GM21737 (cell line): ENCODE measurements at regions not wholly inside any gene's neighbourhood (a gene's known extent, or its start where the extent isn't known, plus 50 kb on each side); places are given as distances from the start of the nearest gene placed in this dataset.
"Not testable (repeated sequence)": the region's sequence is repeated elsewhere in the genome, so short reads cannot be mapped to it uniquely, and the experiment has no call there.

ENCODE experiments used
- ATAC-seq: cut with Tn5 transposase; IDR thresholded peaks from one replicate; pipeline ENCODE4 v1.9.1; 2021; ENCODE audit warnings: mild to moderate bottlenecking, moderate library complexity; ENCODE audit not compliant: unreplicated experiment

DNA sequence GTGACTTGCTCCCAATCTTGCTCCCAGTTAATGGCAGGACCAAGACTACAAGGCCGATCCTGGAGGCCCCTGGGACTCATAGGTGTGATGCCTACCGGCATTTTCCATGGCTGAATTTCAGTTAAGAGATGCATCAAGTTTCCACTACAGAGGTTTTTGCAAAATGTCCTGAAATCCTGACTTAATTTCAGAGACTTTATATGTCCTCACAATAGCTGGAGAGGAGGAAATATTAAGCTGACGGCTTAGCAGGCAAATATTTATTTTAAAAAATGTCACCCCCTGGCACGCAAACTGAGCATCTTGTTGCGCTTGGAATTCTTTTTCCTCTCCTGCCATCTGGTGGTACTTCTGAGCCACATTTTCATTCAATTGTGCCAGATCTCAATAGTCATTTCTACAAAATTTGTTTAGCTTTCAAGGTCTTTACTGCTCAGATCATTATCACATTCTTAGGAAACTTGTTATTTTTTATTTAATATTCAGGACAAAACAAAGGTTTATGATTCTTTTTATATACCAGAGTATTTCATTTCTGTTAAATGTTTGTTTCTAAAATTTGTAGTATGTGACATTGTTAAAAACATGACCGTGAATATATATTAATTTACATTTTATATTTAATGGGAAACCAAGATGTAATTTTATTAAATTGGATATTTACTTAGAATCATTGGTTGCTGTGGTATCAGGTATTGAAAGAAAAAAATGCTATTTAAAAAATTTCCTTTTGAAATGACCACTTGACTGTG is 189.2 kb upstream of the THRB start:
- no peak for ATAC-seq

DNA sequence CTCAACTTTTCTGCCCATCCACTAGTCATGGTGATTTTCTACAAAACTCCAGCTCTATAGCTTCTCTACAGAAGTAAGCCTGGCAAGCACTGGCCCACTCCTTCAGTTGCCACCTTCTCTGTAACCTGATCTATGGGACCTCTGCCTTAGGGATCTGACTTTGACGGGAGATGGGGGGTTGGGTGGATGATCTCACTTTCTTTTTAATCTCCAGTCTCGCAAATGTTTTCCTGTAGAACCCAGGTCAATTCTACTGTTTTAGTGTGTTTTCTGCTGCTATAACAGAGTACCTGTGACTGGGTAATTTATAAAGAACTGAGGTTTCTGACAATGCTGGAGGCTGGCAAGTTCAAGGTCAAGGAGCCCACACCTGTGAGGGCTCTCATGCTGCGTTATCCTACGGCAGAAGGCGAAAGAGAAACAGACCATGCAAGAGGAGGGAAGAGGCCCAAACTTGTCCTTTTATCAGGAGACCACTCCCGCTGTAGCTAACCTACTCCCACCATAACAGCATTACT is 189.9 kb upstream of the THRB start:
- ATAC-seq = no peak

DNA sequence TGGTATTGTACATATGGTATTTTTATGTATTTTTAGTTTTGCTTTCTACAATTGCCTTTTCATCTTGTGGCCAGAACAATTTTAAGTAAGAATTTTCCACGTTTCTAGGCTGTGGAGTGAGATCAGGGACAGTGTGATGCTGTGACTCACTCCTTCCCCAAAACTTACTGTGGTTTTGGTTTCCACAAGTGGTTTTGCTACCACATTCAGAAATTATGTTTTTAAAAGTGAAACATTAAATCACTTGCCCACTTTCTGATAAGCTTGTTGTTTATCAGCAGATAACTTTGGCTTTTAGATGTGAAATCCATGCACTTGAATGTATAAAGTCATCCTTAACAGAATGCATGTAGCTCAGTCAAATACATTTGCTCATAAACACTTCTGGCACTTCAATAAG is 192.2 kb upstream of the THRB start:
- ATAC-seq = no peak

DNA sequence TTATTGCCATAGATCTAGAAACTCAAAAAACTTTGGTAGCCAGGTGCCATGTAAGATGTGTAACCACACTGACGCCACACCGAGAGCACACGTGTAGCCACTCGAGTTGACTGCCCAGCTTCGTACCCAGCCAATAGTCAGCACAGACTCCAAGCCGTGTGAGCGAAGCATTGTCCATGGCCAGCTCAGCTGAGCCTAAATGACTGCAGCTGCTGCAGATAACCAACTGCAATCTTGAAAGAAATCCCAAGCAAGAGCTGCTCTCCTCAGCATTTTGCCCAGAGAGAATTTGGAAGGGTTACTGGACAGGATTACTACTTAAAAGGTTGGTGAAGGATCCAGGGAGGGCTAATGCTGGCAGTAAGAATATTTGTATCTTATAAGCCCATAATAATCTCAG is 193.0 kb upstream of the THRB start:
- no peak for ATAC-seq

DNA sequence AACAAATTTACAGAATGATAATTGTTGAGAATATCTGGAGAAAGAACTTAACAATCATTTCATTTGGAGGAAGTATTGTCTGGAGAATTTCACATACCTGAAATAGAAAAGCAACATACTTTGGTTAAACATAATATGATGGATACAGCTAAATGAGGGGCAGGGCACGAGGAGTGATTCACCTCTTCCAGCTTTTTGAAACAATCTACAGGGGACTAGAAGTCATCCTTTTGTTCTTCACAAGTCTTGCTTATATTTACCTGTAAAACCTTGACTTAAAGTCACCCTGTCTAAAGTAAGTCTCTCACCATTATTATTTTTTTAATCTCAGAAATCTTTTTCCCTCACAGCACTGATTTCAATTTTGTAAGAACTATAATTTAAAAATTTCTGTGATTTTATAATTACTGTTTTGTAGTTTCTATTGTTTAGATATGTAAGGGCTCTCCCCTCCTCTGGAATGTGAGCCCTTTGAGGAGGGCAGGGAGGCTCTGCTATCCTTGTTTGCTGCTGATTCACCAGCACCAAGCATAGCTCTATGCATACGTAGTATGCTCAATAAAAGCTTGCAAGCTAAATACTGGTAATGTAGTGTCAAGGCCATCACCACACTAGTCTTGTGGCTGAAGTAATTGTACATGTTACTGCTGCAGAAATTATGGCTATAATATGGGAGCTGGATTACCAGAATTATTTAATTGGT is 193.9 kb upstream of the THRB start:
- no peak for ATAC-seq

DNA sequence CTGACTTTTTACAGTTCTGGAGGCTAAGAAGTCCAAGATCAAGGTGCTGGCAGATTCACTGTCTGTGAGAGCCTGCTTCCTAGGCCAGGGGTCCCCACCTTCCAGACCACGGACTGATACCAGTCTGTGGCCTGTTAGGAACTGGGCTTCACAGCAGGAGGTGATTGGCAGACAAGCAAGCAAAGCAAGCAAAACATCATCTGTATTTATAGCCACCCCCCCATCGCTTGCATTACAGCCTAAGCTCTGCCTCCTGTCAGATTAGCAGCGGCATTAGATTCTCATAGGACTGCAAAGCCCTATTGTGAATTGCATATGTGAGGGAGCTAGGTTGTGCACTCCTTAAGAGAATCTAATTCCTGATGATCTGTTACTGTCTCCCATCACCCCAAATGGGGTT is 194.7 kb upstream of the THRB start:
- no peak for ATAC-seq

DNA sequence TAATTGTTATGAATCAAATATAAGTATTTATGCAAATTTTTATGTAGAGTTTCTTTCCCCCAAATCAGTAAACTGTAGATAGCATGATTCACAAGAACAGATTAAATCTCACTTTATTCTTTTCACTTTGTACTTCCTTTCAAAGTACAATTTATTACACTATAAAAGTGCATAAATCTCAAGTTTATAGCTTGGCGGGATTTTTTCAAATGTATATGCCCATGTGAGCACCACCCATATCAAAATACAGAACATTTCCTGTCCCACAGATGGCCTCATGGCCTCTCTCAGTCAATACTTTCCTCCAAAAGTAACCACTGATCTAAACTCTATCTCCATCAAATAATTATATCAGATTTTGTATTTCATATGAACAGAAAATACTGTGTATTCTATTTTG is 196.1 kb upstream of the THRB start:
- ATAC-seq = no peak

DNA sequence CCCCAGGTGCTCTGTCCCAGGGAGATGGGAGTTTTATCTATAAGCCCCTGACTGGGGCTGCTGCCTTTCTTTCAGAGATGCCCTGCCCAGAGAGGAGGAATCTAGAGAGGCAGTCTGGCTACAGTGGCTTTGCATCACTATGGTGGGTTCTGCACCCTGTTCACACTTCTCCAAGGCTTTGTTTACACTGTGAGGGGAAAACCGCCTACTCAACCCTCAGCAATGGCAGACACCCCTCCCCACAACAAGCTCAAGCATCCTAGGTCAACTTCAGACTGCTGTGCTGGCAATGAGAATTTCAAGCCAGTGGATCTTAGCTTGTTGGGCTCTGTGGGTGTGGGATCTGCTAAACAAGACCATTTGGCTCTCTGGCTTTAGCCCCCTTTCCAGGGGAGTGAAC is 204.4 kb upstream of the THRB start:
- not testable (repeated sequence) for ATAC-seq

DNA sequence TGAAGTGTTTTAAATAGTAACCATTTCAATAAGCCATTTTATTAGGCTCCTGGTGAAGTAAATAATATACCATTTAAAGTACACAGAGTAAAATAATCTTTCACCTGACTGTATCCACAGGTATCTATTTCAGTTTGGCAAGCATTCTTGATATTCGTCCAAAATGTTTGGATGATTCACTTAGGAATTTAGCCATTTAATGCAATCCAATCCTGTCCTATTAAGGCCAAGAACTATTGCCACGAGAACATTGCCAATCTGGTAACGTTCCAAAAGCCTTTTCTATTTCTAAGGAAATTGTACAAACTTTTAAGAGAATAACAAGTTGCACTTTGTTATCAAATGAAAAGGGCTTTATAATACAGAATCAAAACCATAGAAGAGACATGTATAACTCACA is 209.8 kb upstream of the THRB start:
- ATAC-seq = no peak

DNA sequence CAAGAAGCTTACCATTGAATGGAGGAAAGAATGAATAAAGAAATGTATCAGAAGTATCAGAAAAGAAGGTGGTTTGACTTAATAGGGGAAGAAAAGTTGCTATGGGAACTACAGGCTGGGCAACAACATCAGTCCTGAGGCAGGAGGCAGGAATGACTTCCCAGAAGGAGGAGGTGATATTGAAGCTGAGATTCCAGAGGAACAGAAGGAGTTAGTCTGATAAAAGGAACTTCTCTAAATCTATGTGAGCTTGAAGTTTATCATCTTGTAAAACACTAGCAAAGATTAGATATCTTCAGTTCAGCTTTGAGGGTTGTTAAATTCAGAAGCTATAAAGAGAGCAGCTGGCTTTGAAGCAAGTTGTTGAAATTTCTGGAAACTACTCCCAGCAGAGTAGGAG is 213.3 kb upstream of the THRB start:
- no peak for ATAC-seq

DNA sequence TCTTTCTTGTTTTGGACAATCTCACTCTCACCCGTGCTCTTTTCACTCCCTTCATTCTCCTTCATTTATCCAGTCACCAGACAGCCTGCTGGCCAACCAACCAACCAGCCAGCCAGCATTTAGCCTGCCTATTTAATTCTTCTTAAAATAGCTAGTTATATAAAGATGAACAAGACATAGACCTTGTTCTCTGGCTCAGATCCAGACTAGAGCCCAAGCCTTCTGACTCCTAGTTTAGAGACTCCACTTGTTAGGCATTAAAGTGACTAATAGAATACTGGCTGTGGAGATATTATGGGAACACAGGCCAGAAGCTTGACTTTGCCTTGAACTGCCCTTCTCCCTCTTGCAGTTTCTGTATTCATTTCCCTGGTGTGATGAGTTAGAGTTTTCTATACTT is 215.3 kb upstream of the THRB start:
- ATAC-seq = no peak

DNA sequence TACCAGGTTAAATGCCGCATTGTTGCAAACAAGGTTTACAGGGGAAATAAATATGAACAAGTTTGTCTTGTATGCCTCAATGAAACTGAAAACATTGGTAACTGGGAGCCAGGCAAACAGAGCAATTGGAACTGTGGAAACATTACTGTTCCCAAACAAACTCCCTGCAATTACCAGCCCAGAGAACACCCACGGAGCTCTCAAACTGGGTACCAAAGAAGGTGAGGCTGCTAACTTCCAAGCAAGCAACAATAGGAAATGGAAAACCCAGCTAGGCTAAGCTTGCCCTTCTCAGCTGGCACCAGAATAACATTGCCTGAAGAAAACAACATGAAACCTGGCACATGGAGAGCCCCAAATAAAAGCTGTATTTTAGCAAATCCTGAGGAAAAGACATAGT is 218.9 kb upstream of the THRB start:
- no peak for ATAC-seq

DNA sequence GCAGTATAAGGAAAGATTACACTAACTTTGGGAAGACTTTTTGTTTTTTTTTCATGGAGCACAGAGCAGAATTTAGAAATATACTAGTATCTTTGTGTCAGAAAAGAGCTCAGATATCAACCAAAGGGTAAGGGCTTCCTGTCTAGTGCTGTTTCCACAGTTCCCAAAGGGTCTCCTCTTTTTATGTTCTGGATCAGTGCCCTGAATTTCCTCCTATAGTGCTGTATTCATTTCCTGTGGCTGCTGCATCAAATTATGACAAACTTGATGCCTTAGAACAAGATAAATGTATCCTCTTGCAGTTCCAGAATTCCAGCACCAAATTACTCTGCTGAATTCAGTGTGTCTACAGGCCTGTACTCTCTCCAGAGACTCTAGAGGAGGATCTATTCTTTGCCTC is 219.8 kb upstream of the THRB start:
- no peak for ATAC-seq

DNA sequence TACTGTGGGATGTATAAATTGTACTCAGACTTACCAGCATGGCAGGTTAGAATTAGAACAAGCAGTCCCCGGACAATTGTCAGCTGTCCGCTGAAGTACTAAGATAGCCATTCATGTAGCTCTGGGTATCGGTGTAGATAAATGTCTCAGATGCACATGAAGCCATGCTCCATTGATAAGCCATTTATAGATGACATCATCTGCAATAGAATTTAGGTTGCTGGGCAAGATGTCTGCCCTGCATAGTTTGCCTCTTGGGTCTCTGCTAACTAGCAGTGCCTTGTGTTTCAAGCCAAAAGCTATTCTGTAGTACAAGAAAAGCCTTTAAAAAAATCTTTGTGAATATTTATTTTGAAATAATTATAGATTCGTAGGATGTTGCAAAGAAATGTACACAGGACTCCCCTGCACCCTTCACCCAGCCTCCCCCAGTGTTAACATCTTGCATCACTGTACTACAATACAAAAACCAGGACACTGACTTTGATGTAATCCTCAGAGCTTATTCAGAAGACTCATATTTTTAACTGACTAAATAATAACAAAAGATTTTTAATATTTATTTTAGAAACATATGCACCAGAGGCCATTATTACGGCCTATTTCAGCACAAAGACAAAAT is 220.6 kb upstream of the THRB start:
- ATAC-seq = no peak

DNA sequence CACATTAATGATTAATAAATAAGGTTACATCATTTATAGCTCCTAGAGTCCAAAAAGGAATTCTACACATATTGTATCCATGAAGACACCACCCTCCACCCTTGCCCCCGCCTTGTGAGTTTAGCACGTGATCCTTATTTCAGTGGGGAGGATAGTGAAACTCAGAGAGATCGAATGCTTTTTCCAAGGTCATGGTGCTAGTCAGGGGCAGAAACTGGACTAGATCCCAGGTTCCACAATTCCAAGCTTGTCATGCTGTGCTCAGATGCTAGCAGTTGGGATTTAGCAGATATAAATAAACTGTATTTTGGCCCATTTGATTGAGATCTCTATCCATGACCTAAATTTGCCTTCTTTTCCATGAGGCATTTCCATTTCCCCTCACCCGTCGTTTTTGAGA is 227.4 kb upstream of the THRB start:
- ATAC-seq = no peak

DNA sequence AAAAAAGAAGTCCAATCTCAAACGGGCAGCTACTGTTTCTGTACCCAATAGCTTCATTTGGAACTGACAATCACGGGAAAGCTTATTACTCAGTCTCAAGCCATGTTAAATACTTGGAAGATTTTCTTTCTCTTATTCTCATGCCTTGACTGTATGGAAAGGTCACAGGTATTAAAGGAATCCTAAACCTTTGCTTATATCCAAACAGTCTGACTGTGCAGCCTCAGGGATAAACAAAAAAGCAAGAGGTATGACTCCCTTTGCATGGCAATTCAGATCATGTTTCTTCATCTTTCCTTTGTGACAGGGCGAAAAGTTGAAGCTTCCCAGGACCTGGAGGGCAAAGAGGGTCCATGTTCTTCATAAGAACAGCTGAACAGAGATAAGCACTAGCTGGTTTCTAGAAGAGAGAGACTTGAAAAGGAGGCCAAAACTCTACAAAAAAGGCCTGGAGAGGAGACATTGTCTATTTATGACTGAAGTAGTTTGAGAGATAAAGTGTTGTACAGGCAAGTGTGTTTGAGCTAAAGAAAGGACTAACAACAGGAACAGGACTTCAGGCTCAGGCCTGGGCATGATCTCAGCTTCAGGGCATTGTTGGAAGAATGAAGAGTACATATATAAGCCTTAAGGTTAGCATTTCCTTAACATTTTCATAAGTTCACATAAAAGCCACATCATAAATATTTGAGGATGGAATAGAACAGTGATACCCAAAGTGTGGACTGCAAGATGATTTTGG is 231.0 kb upstream of the THRB start:
- no peak for ATAC-seq

DNA sequence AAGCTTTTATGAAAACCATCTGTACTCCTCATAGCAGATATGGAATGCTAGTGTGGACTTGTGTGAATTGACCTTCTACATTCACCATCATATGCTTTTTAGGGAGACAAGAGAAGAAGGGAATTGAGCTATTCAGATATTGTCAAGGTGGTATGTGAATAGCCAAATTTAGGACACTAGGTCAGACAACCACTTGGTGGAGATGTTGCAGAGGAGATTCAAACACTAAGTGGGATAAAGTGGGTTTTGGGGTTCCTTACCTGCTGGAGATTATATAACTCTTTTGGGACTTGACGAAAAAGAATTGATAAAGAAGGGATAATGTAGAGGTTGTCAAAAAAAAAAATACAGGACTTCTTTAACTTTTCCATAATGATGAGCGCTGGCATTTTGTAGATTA is 231.8 kb upstream of the THRB start:
- no peak for ATAC-seq

DNA sequence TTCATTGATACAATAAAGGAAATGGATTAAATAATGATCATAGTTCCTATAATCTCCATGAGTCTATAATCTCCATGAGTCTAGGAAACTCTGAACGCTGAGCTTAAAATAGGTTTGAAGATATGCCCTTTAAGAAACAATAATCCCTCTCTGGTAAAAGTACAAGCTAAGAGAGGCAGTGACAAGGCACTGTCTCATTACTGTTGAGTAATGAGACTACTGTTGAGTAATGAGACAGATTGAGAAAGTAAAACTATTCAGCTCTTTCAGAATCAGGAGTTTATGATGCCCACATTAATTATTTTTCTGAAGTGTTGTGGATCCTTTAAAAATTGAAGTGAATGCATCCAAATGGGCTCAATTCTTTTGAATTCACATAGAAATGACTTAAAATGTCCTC is 235.5 kb upstream of the THRB start:
- no peak for ATAC-seq

DNA sequence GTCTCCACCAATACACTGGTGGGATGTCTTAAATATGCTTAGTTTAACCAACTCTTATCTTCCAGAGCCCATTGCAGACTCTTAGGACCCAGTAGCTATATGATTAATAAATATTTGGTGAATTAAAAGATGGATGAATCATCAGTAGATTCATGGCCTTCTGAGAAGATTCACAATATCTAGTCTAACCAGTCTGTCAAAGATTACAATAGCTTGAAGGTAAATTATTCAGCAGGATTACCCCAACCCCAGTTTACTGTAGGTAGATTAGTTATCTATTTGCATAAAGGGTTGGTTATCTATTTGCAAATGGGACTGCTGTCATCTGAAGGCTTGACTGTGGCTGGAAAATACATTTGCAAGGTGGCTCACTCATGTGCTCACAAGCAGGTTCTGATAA is 239.4 kb upstream of the THRB start:
- ATAC-seq = no peak

DNA sequence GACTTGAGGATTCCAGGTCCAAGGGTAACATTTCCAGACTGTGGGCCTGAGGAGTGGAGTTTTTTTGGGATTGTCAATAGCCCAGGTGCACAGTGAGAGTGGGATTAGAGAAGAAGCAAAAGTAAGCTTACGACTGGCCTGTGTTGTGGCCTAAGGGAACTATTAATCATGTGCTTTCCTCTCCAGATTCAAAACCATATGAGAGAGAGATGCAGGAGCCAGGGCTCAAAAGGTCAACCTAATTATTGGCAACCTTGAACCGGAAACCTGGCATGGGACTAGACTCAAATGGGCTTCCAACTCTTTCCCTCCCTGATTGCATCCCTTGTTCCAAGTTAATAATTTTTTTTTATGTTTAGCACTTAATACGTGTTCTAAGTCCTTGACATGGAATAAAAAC is 242.1 kb upstream of the THRB start:
- no peak for ATAC-seq

DNA sequence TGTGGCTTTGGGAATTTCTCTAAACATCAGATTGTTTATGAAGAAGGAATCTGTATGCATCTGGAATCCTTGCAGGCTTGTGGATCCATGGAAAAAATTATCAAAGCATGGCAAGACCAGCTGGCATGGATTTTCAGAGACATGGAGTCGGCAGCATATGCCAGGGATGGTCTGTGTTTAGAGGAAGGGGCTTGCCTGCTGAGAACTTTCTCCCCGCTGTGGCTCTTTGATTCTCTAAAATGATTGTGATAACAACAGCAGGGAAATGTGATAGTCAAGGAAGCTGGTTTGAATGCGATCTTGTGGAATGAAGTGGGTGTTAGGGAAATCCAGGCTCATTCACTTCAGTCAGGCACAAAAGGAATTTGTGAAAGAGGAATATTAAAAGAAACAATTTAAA is 245.7 kb upstream of the THRB start:
- no peak for ATAC-seq
